IMR-90 (cell line): ENCODE measurements at regions not wholly inside any gene's neighbourhood (a gene's known extent, or its start where the extent isn't known, plus 50 kb on each side); places are given as distances from the start of the nearest gene placed in this dataset.

ENCODE experiments used
- ATAC-seq: fragments of 200-7000 bp; cut with Tn5 transposase; 2 replicates; pipeline ENCODE4 v1.9.1; 2020; ENCODE audit warnings: low read depth, mild to moderate bottlenecking, moderate library complexity
- BruUV-seq: library from RNA; stranded (reverse); fragments of 400-500 nt; replicated peaks from 2 replicates; lab custom pipeline; 2021; lab: Mats Ljungman, UMichigan
- CTCF ChIA-PET: fragments of 300-600 bp; formaldehyde crosslinking; extraction: SDS; loops from one replicate; lab custom pipeline; 2021; ENCODE audit warnings: antibody characterized with exemption; lab: Yijun Ruan, JAX
- POLR2A ChIA-PET: fragments of 300-600 bp; sonication (Branson Sonifier 250); formaldehyde crosslinking; loops from one replicate; lab custom pipeline; 2022; ENCODE audit warnings: antibody characterized with exemption; ENCODE audit not compliant: unreplicated experiment; lab: Charles Lee
- DNase-seq: peaks from one replicate; pipeline ENCODE4 v3.0.0; 2013
- H2AFZ ChIP-seq: replicated peaks from 2 replicates; pipeline ENCODE3; 2013; ENCODE audit warnings: low read length, mild to moderate bottlenecking; ENCODE audit not compliant: poor library complexity
- H2AK5ac ChIP-seq: 2 replicates; pipeline ENCODE4 v1.6.1; 2013; ENCODE audit warnings: low read depth, low read length, inconsistent platforms
- H2AK9ac ChIP-seq: replicated peaks from 2 replicates; pipeline ENCODE3; 2013; ENCODE audit warnings: mild to moderate bottlenecking, low read depth, low read length, moderate library complexity; ENCODE audit not compliant: poor library complexity
- H2BK120ac ChIP-seq: 2 replicates; pipeline ENCODE4 v1.6.1; 2013; ENCODE audit warnings: low read depth, low read length, inconsistent platforms
- H2BK15ac ChIP-seq: 3 replicates; pipeline ENCODE4 v1.6.1; 2013; ENCODE audit warnings: low read depth, low read length, inconsistent platforms
- H2BK20ac ChIP-seq: 2 replicates; pipeline ENCODE4 v1.6.1; 2013; ENCODE audit warnings: low read depth, mild to moderate bottlenecking, inconsistent platforms, low read length, moderate library complexity
- H2BK5ac ChIP-seq: 2 replicates; pipeline ENCODE4 v1.6.1; 2013; ENCODE audit warnings: mild to moderate bottlenecking, low read depth, low read length, inconsistent platforms; ENCODE audit not compliant: poor library complexity, severe bottlenecking
- H3K14ac ChIP-seq: replicated peaks from 2 replicates; pipeline ENCODE4 v1.6.1; 2013; ENCODE audit warnings: low read depth, low read length, inconsistent platforms
- H3K18ac ChIP-seq: 2 replicates; pipeline ENCODE4 v1.6.1; 2013; ENCODE audit warnings: low read depth, low read length, control low read depth
- H3K23ac ChIP-seq: 2 replicates; pipeline ENCODE4 v1.6.1; 2013; ENCODE audit warnings: low read depth, low read length, inconsistent platforms
- H3K27ac ChIP-seq: 2 replicates; pipeline ENCODE4 v1.5.1; 2013; ENCODE audit warnings: mild to moderate bottlenecking, control low read depth, low read length; ENCODE audit not compliant: insufficient read depth
- H3K27me3 ChIP-seq: 2 replicates; pipeline ENCODE4 v1.6.1; 2013; ENCODE audit warnings: low read length; ENCODE audit not compliant: control insufficient read depth, insufficient read depth
- H3K36me3 ChIP-seq: 2 replicates; pipeline ENCODE4 v1.6.1; 2013; ENCODE audit warnings: low read length, mixed read lengths; ENCODE audit not compliant: control insufficient read depth, insufficient read depth
- H3K4ac ChIP-seq: 2 replicates; pipeline ENCODE4 v1.6.1; 2013; ENCODE audit warnings: low read depth, low read length, inconsistent platforms
- H3K4me1 ChIP-seq: 2 replicates; pipeline ENCODE4 v1.6.1; 2013; ENCODE audit warnings: low read length, mixed read lengths; ENCODE audit not compliant: control insufficient read depth, insufficient read depth
- H3K4me2 ChIP-seq: 2 replicates; pipeline ENCODE4 v1.6.1; 2013; ENCODE audit warnings: low read depth, mild to moderate bottlenecking, control low read depth, low read length, moderate library complexity
- H3K4me3 ChIP-seq: 2 replicates; pipeline ENCODE4 v1.5.1; 2013; ENCODE audit warnings: low read depth, mild to moderate bottlenecking, control low read depth, low read length, moderate library complexity; ENCODE audit not compliant: insufficient read depth
- H3K56ac ChIP-seq: 2 replicates; pipeline ENCODE4 v1.6.1; 2013; ENCODE audit warnings: low read length, inconsistent platforms; ENCODE audit not compliant: insufficient read depth; ENCODE audit errors: extremely low read depth
- H3K79me1 ChIP-seq, 2 experiments: 2 replicates each; pipeline ENCODE4 v1.6.1; 2013; ENCODE audit warnings: low read length in 2 of 2, inconsistent platforms in 1 of 2, low read depth in 1 of 2
- H3K9ac ChIP-seq: 2 replicates; pipeline ENCODE4 v1.6.1; 2013; ENCODE audit warnings: low read depth, low read length, control low read depth
- H3K9me1 ChIP-seq: 2 replicates; pipeline ENCODE4 v1.6.1; 2013; ENCODE audit warnings: low read length, inconsistent platforms; ENCODE audit not compliant: insufficient read depth
- H3K9me3 ChIP-seq: 2 replicates; pipeline ENCODE4 v1.6.1; 2013; ENCODE audit warnings: low read length; ENCODE audit not compliant: control insufficient read depth, insufficient read depth
- H4K20me1 ChIP-seq: 2 replicates; pipeline ENCODE4 v1.6.1; 2013; ENCODE audit warnings: low read length, inconsistent platforms; ENCODE audit not compliant: insufficient read depth
- H4K5ac ChIP-seq: 2 replicates; pipeline ENCODE4 v1.6.1; 2013; ENCODE audit warnings: mild to moderate bottlenecking, low read depth, low read length, control low read depth
- H4K8ac ChIP-seq, 2 experiments: 2 replicates each; pipeline ENCODE4 v1.6.1; 2013; ENCODE audit warnings: low read depth in 2 of 2, low read length in 2 of 2, control low read depth in 1 of 2, inconsistent platforms in 1 of 2
- H4K91ac ChIP-seq: 2 replicates; pipeline ENCODE4 v1.6.1; 2013; ENCODE audit warnings: low read depth, low read length, inconsistent platforms; ENCODE audit not compliant: insufficient read depth
- FOS ChIP-seq: fragments of 150-350 bp; IDR thresholded peaks from 2 replicates; pipeline ENCODE4 v1.6.1; 2016; ENCODE audit warnings: low read depth, low read length
- MAFK ChIP-seq: IDR thresholded peaks from 2 replicates; pipeline ENCODE4 v1.6.1; 2012; ENCODE audit warnings: low read depth, low read length, improper control_type of control experiment
- RCOR1 ChIP-seq: IDR thresholded peaks from 2 replicates; pipeline ENCODE4 v1.6.1; 2012; ENCODE audit warnings: mild to moderate bottlenecking, low read length, improper control_type of control experiment; ENCODE audit not compliant: insufficient replicate concordance
- WGBS, 2 experiments: methylation state at CpG; one replicate each; pipeline versions ENCODE4 v1.1.5 to v1.1.7; 2013; ENCODE audit warnings: missing lambda C conversion rate in 2 of 2; ENCODE audit not compliant: insufficient read length in 1 of 2; ENCODE audit errors: extremely low coverage in 2 of 2; 5-methylcytosine and 5-hydroxymethylcytosine counted together
- dilution Hi-C: fragments of 300-500 bp; cut with HindIII; formaldehyde crosslinking; loops from one replicate; pipeline ENCODE4 v1.14.3; 2018; ENCODE audit warnings: low sequenced_read_pairs; ENCODE audit not compliant: unreplicated experiment
- in situ Hi-C: fragments of 300-500 bp; cut with MboI; formaldehyde crosslinking; loops from 3 replicates; pipeline ENCODE4 v1.14.3; 2019; ENCODE audit warnings: low sequenced_read_pairs, inconsistent platforms, mixed read lengths
- intact Hi-C: fragments of 100-400 bp; cut with micrococcal nuclease; formaldehyde crosslinking; loops from 2 replicates; pipeline ENCODE4 v1.10.0; 2022
- TF ChIP-seq, protein P1 (sequence below): fragments of 150-350 bp; IDR thresholded peaks from 2 replicates; pipeline ENCODE4 v1.6.1; 2017; ENCODE audit warnings: mild to moderate bottlenecking, antibody characterized with exemption, low read length, low read depth

DNA sequence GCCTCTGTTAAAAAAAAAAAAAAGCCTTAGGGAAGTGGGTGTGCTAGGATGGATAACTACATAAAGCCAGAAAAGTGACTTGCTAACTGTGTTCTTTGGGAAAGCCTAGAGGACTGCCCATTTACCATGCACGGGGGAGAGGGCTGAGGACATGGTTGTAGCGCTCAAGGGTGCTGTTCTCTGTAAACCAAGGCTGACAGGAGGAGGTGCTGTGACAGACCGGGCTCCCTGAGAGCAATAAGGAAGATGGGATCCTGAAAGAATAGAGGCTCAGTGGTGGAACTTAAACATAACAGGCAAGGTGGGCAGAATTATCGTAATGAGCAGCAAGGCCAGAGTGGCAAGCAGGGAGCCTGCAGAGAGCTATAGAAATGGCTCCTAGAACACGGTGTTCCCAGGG is 98.5 kb upstream of the DISP3 start:
- in situ Hi-C loops (no loop called here), dilution Hi-C loops (no loop called here)
- POLR2A ChIA-PET: no interaction called here

More for the DNA sequence above, 98.5 kb upstream of the DISP3 start:
- Histone ChIP-seq H3K56ac (no peak overlapping the region), H3K23ac (no peak overlapping the region), H3K36me3 (no peaks in the 10 kb centered on the region), H3K14ac (no peak overlapping the region), H3K4me2 (no peak overlapping the region), H4K20me1 (no peaks in the 10 kb centered on the region), H2BK120ac (no peak overlapping the region), H2BK5ac (no peak overlapping the region), H3K9me1 (no peaks in the 10 kb centered on the region), H3K4me1 (no peaks in the 10 kb centered on the region), H3K9ac (no peak overlapping the region), H3K4ac (no peak overlapping the region), H2AK9ac (no peak overlapping the region), H3K27me3 (peaks cover 8% of the 10 kb centered on the region; the same call in 1 of the 2 replicates), H2AFZ (no peak overlapping the region), H3K4me3 (no peak overlapping the region), H3K9me3 (no peaks in the 10 kb centered on the region), H4K8ac (no peak overlapping the region), H3K18ac (no peak overlapping the region), H4K91ac (no peak overlapping the region), H2BK15ac (no peak overlapping the region), H2BK20ac (no peak overlapping the region), H2AK5ac (no peak overlapping the region), H3K79me1 (no peaks in the 10 kb centered on the region), H3K27ac (no peak overlapping the region), H4K5ac (no peak overlapping the region)
- 46% methylated on average over 3 of the region's 5 CpGs; no CpG with 5 or more reads in 1 of the 2 experiments for WGBS, 2 experiments
- TF ChIP-seq FOS (no peak), RCOR1 (no peak), MAFK (no peak)
- TF ChIP-seq, protein P1, sequence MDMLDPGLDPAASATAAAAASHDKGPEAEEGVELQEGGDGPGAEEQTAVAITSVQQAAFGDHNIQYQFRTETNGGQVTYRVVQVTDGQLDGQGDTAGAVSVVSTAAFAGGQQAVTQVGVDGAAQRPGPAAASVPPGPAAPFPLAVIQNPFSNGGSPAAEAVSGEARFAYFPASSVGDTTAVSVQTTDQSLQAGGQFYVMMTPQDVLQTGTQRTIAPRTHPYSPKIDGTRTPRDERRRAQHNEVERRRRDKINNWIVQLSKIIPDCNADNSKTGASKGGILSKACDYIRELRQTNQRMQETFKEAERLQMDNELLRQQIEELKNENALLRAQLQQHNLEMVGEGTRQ: no peak
- BruUV-seq: no TSS peak
- CTCF ChIA-PET: interaction anchor here (0.7 kb wide), 1 partner anchor 19 kb away, joined by 3 read pairs; no protein-coding TSS in a partner anchor
- DNase-seq: no peak
- intact Hi-C loops: no loop called here
- ATAC-seq: no peak
